Stimulated activated naive B cell treated with anti-CD40 and anti-IgM and Interleukin-4, amounts not matched to agents 10 μg/mL and 1 μg/mL and 100 μg/mL, for 72 hours (primary cell): ENCODE measurements at regions not wholly inside any gene's neighbourhood (a gene's known extent, or its start where the extent isn't known, plus 50 kb on each side); places are given as distances from the start of the nearest gene placed in this dataset.

Source experiments
- ATAC-seq, 2 donors: fragments of 150-1000 bp; cut with Tn5 transposase; replicated peaks; 2 replicates each; pipeline ENCODE4 v1.10.0; 2021; ENCODE audit warnings: moderate library complexity in 1 of 2
- DNase-seq: peaks from one replicate; pipeline ENCODE4 v3.0.0; 2021
- H3K27ac Mint-ChIP-seq: one replicate; pipeline ENCODE4 v1.8.0; 2022; ENCODE audit warnings: mild to moderate bottlenecking, mixed read lengths
- H3K27me3 Mint-ChIP-seq, 2 donors: one replicate each; pipeline ENCODE4 v1.8.0; 2022; ENCODE audit warnings: mixed read lengths in 2 of 2
- H3K36me3 Mint-ChIP-seq, 2 donors: one replicate each; pipeline ENCODE4 v1.8.0; 2022; ENCODE audit warnings: mixed read lengths in 2 of 2, mild to moderate bottlenecking in 1 of 2
- H3K4me1 Mint-ChIP-seq, 2 donors: one replicate each; pipeline ENCODE4 v1.8.0; 2022; ENCODE audit warnings: mixed read lengths in 2 of 2, mild to moderate bottlenecking in 1 of 2
- H3K4me3 Mint-ChIP-seq, 2 donors: one replicate each; pipeline ENCODE4 v1.8.0; 2022; ENCODE audit warnings: mild to moderate bottlenecking in 2 of 2, mixed read lengths in 2 of 2, moderate library complexity in 1 of 2
- H3K9me3 Mint-ChIP-seq, 2 donors: one replicate each; pipeline ENCODE4 v1.8.0; 2022; ENCODE audit warnings: mixed read lengths in 2 of 2, mild to moderate bottlenecking in 1 of 2

GRCh38 chr2:128769457-128770142 lies 450.9 kb upstream of the HS6ST1 start:
- H3K4me3 Mint-ChIP-seq = no peak overlapping the region
- H3K27me3 Mint-ChIP-seq = peaks cover 0 to 7% of the 10 kb centered on the region in 2 donors
- ATAC-seq (no peak), DNase-seq (no peak)
- no peaks in the 10 kb centered on the region for H3K9me3 Mint-ChIP-seq
- H3K36me3 Mint-ChIP-seq = no peaks in the 10 kb centered on the region
- H3K4me1 Mint-ChIP-seq = no peaks in the 10 kb centered on the region
- no peak overlapping the region for H3K27ac Mint-ChIP-seq

- H3K36me3 Mint-ChIP-seq = no peaks in the 10 kb centered on the region
- no peak overlapping the region for H3K27ac Mint-ChIP-seq
- H3K4me3 Mint-ChIP-seq = no peak overlapping the region
- no peak for ATAC-seq
- no peak for DNase-seq
- no peaks in the 10 kb centered on the region for H3K9me3 Mint-ChIP-seq
- no peaks in the 10 kb centered on the region for H3K27me3 Mint-ChIP-seq
- no peaks in the 10 kb centered on the region for H3K4me1 Mint-ChIP-seq
Observed at GRCh38 chr2:128770143-128771085, 451.7 kb upstream of the HS6ST1 start.

- no peak for ATAC-seq
- Mint-ChIP-seq H3K4me3 (no peak overlapping the region), H3K27me3 (no peaks in the 10 kb centered on the region), H3K4me1 (no peaks in the 10 kb centered on the region), H3K9me3 (no peaks in the 10 kb centered on the region), H3K27ac (no peak overlapping the region), H3K36me3 (no peaks in the 10 kb centered on the region)
- no peak for DNase-seq
Observed at GRCh38 chr2:128771401-128771800, 452.7 kb upstream of the HS6ST1 start.

GRCh38 chr2:128772671-128773070 lies 454.0 kb upstream of the HS6ST1 start:
- H3K27me3 Mint-ChIP-seq = no peaks in the 10 kb centered on the region
- no peaks in the 10 kb centered on the region for H3K4me1 Mint-ChIP-seq

GRCh38 chr2:128773641-128774319 lies 455.1 kb upstream of the HS6ST1 start:
- H3K27ac Mint-ChIP-seq = no peak overlapping the region
- no peak for ATAC-seq
- no peaks in the 10 kb centered on the region for H3K9me3 Mint-ChIP-seq
- no peak overlapping the region for H3K4me3 Mint-ChIP-seq
- no peaks in the 10 kb centered on the region for H3K27me3 Mint-ChIP-seq
- DNase-seq = no peak
- H3K36me3 Mint-ChIP-seq = no peaks in the 10 kb centered on the region
- H3K4me1 Mint-ChIP-seq = no peaks in the 10 kb centered on the region

More at GRCh38 chr2:128772671-128773070, 454.0 kb upstream of the HS6ST1 start:
- no peak overlapping the region for H3K27ac Mint-ChIP-seq
- H3K36me3 Mint-ChIP-seq = no peaks in the 10 kb centered on the region
- ATAC-seq = no peak
- H3K4me3 Mint-ChIP-seq = no peak overlapping the region
- H3K9me3 Mint-ChIP-seq = no peaks in the 10 kb centered on the region
- no peak for DNase-seq

- H3K27me3 Mint-ChIP-seq = no peaks in the 10 kb centered on the region
- H3K9me3 Mint-ChIP-seq = peaks cover 0 to 2% of the 10 kb centered on the region in 2 donors
- H3K4me3 Mint-ChIP-seq = no peak overlapping the region
- H3K36me3 Mint-ChIP-seq = no peaks in the 10 kb centered on the region
- ATAC-seq (no peak), DNase-seq (no peak)
- no peaks in the 10 kb centered on the region for H3K4me1 Mint-ChIP-seq
- no peak overlapping the region for H3K27ac Mint-ChIP-seq
Observed at GRCh38 chr2:128774320-128775216, 455.9 kb upstream of the HS6ST1 start.

GRCh38 chr2:128775217-128775913 lies 456.7 kb upstream of the HS6ST1 start:
- H3K4me1 Mint-ChIP-seq = no peaks in the 10 kb centered on the region
- ATAC-seq = no peak
- no peak overlapping the region for H3K4me3 Mint-ChIP-seq
- H3K9me3 Mint-ChIP-seq = peaks cover 0 to 2% of the 10 kb centered on the region in 2 donors
- H3K27me3 Mint-ChIP-seq = no peaks in the 10 kb centered on the region
- DNase-seq = no peak
- no peaks in the 10 kb centered on the region for H3K36me3 Mint-ChIP-seq
- no peak overlapping the region for H3K27ac Mint-ChIP-seq

GRCh38 chr2:128775914-128776285 lies 457.2 kb upstream of the HS6ST1 start:
- H3K4me1 Mint-ChIP-seq = no peaks in the 10 kb centered on the region
- H3K27me3 Mint-ChIP-seq = no peaks in the 10 kb centered on the region
- no peak overlapping the region for H3K27ac Mint-ChIP-seq
- peaks cover 0 to 2% of the 10 kb centered on the region in 2 donors for H3K9me3 Mint-ChIP-seq
- no peaks in the 10 kb centered on the region for H3K36me3 Mint-ChIP-seq
- DNase-seq = no peak
- no peak for ATAC-seq
- no peak overlapping the region for H3K4me3 Mint-ChIP-seq

- DNase-seq = no peak
- Mint-ChIP-seq H3K9me3 (peaks cover 0 to 2% of the 10 kb centered on the region in 2 donors), H3K4me3 (no peak overlapping the region), H3K4me1 (no peaks in the 10 kb centered on the region), H3K27ac (no peak overlapping the region), H3K36me3 (no peaks in the 10 kb centered on the region), H3K27me3 (no peaks in the 10 kb centered on the region)
- no peak for ATAC-seq
Observed at GRCh38 chr2:128776461-128777195, 458.0 kb upstream of the HS6ST1 start.

GRCh38 chr2:128777196-128778035 lies 458.7 kb upstream of the HS6ST1 start:
- DNase-seq (no peak), ATAC-seq (no peak)
- Mint-ChIP-seq H3K27ac (no peak overlapping the region), H3K4me1 (no peaks in the 10 kb centered on the region), H3K36me3 (no peaks in the 10 kb centered on the region), H3K9me3 (peaks cover 0 to 2% of the 10 kb centered on the region in 2 donors), H3K27me3 (no peaks in the 10 kb centered on the region), H3K4me3 (no peak overlapping the region)

GRCh38 chr2:128778843-128779242 lies 460.2 kb upstream of the HS6ST1 start:
- no peak for DNase-seq
- Mint-ChIP-seq H3K4me3 (no peak overlapping the region), H3K36me3 (no peaks in the 10 kb centered on the region), H3K27me3 (no peaks in the 10 kb centered on the region), H3K27ac (no peak overlapping the region), H3K4me1 (no peaks in the 10 kb centered on the region), H3K9me3 (peaks cover 0 to 2% of the 10 kb centered on the region in 2 donors)
- ATAC-seq = no peak
